IMR-90 (cell line): ENCODE measurements at regions not wholly inside any gene's neighbourhood (a gene's known extent, or its start where the extent isn't known, plus 50 kb on each side); places are given as distances from the start of the nearest gene placed in this dataset.

Experiments used
- ATAC-seq: fragments of 200-7000 bp; cut with Tn5 transposase; 2 replicates; pipeline ENCODE4 v1.9.1; 2020; ENCODE audit warnings: low read depth, mild to moderate bottlenecking, moderate library complexity
- BruUV-seq: library from RNA; stranded (reverse); fragments of 400-500 nt; replicated peaks from 2 replicates; lab custom pipeline; 2021; lab: Mats Ljungman, UMichigan
- CTCF ChIA-PET: fragments of 300-600 bp; formaldehyde crosslinking; extraction: SDS; loops from one replicate; lab custom pipeline; 2021; ENCODE audit warnings: antibody characterized with exemption; lab: Yijun Ruan, JAX
- POLR2A ChIA-PET: fragments of 300-600 bp; sonication (Branson Sonifier 250); formaldehyde crosslinking; loops from one replicate; lab custom pipeline; 2022; ENCODE audit warnings: antibody characterized with exemption; ENCODE audit not compliant: unreplicated experiment; lab: Charles Lee
- DNase-seq: peaks from one replicate; pipeline ENCODE4 v3.0.0; 2013
- H2AFZ ChIP-seq: replicated peaks from 2 replicates; pipeline ENCODE3; 2013; ENCODE audit warnings: low read length, mild to moderate bottlenecking; ENCODE audit not compliant: poor library complexity
- H2AK5ac ChIP-seq: 2 replicates; pipeline ENCODE4 v1.6.1; 2013; ENCODE audit warnings: low read depth, low read length, inconsistent platforms
- H2AK9ac ChIP-seq: replicated peaks from 2 replicates; pipeline ENCODE3; 2013; ENCODE audit warnings: mild to moderate bottlenecking, low read depth, low read length, moderate library complexity; ENCODE audit not compliant: poor library complexity
- H2BK120ac ChIP-seq: 2 replicates; pipeline ENCODE4 v1.6.1; 2013; ENCODE audit warnings: low read depth, low read length, inconsistent platforms
- H2BK15ac ChIP-seq: 3 replicates; pipeline ENCODE4 v1.6.1; 2013; ENCODE audit warnings: low read depth, low read length, inconsistent platforms
- H2BK20ac ChIP-seq: 2 replicates; pipeline ENCODE4 v1.6.1; 2013; ENCODE audit warnings: low read depth, mild to moderate bottlenecking, inconsistent platforms, low read length, moderate library complexity
- H2BK5ac ChIP-seq: 2 replicates; pipeline ENCODE4 v1.6.1; 2013; ENCODE audit warnings: mild to moderate bottlenecking, low read depth, low read length, inconsistent platforms; ENCODE audit not compliant: poor library complexity, severe bottlenecking
- H3K14ac ChIP-seq: replicated peaks from 2 replicates; pipeline ENCODE4 v1.6.1; 2013; ENCODE audit warnings: low read depth, low read length, inconsistent platforms
- H3K18ac ChIP-seq: 2 replicates; pipeline ENCODE4 v1.6.1; 2013; ENCODE audit warnings: low read depth, low read length, control low read depth
- H3K23ac ChIP-seq: 2 replicates; pipeline ENCODE4 v1.6.1; 2013; ENCODE audit warnings: low read depth, low read length, inconsistent platforms
- H3K27ac ChIP-seq: 2 replicates; pipeline ENCODE4 v1.5.1; 2013; ENCODE audit warnings: mild to moderate bottlenecking, control low read depth, low read length; ENCODE audit not compliant: insufficient read depth
- H3K27me3 ChIP-seq: 2 replicates; pipeline ENCODE4 v1.6.1; 2013; ENCODE audit warnings: low read length; ENCODE audit not compliant: control insufficient read depth, insufficient read depth
- H3K36me3 ChIP-seq: 2 replicates; pipeline ENCODE4 v1.6.1; 2013; ENCODE audit warnings: low read length, mixed read lengths; ENCODE audit not compliant: control insufficient read depth, insufficient read depth
- H3K4ac ChIP-seq: 2 replicates; pipeline ENCODE4 v1.6.1; 2013; ENCODE audit warnings: low read depth, low read length, inconsistent platforms
- H3K4me1 ChIP-seq: 2 replicates; pipeline ENCODE4 v1.6.1; 2013; ENCODE audit warnings: low read length, mixed read lengths; ENCODE audit not compliant: control insufficient read depth, insufficient read depth
- H3K4me2 ChIP-seq: 2 replicates; pipeline ENCODE4 v1.6.1; 2013; ENCODE audit warnings: low read depth, mild to moderate bottlenecking, control low read depth, low read length, moderate library complexity
- H3K4me3 ChIP-seq: 2 replicates; pipeline ENCODE4 v1.5.1; 2013; ENCODE audit warnings: low read depth, mild to moderate bottlenecking, control low read depth, low read length, moderate library complexity; ENCODE audit not compliant: insufficient read depth
- H3K56ac ChIP-seq: 2 replicates; pipeline ENCODE4 v1.6.1; 2013; ENCODE audit warnings: low read length, inconsistent platforms; ENCODE audit not compliant: insufficient read depth; ENCODE audit errors: extremely low read depth
- H3K79me1 ChIP-seq, 2 experiments: 2 replicates each; pipeline ENCODE4 v1.6.1; 2013; ENCODE audit warnings: low read length in 2 of 2, inconsistent platforms in 1 of 2, low read depth in 1 of 2
- H3K9ac ChIP-seq: 2 replicates; pipeline ENCODE4 v1.6.1; 2013; ENCODE audit warnings: low read depth, low read length, control low read depth
- H3K9me1 ChIP-seq: 2 replicates; pipeline ENCODE4 v1.6.1; 2013; ENCODE audit warnings: low read length, inconsistent platforms; ENCODE audit not compliant: insufficient read depth
- H3K9me3 ChIP-seq: 2 replicates; pipeline ENCODE4 v1.6.1; 2013; ENCODE audit warnings: low read length; ENCODE audit not compliant: control insufficient read depth, insufficient read depth
- H4K20me1 ChIP-seq: 2 replicates; pipeline ENCODE4 v1.6.1; 2013; ENCODE audit warnings: low read length, inconsistent platforms; ENCODE audit not compliant: insufficient read depth
- H4K5ac ChIP-seq: 2 replicates; pipeline ENCODE4 v1.6.1; 2013; ENCODE audit warnings: mild to moderate bottlenecking, low read depth, low read length, control low read depth
- H4K8ac ChIP-seq, 2 experiments: 2 replicates each; pipeline ENCODE4 v1.6.1; 2013; ENCODE audit warnings: low read depth in 2 of 2, low read length in 2 of 2, control low read depth in 1 of 2, inconsistent platforms in 1 of 2
- H4K91ac ChIP-seq: 2 replicates; pipeline ENCODE4 v1.6.1; 2013; ENCODE audit warnings: low read depth, low read length, inconsistent platforms; ENCODE audit not compliant: insufficient read depth
- BHLHE40 ChIP-seq: fragments of 150-350 bp; IDR thresholded peaks from 2 replicates; pipeline ENCODE4 v1.6.1; 2016; ENCODE audit warnings: mild to moderate bottlenecking, low read depth, low read length
- CHD1 ChIP-seq: IDR thresholded peaks from 2 replicates; pipeline ENCODE4 v1.6.1; 2012; ENCODE audit warnings: low read depth, low read length, improper control_type of control experiment
- FOS ChIP-seq: fragments of 150-350 bp; IDR thresholded peaks from 2 replicates; pipeline ENCODE4 v1.6.1; 2016; ENCODE audit warnings: low read depth, low read length
- MAZ ChIP-seq: IDR thresholded peaks from 2 replicates; pipeline ENCODE4 v1.6.1; 2012; ENCODE audit warnings: low read depth, mild to moderate bottlenecking, low read length, improper control_type of control experiment, moderate library complexity, borderline replicate concordance
- MXI1 ChIP-seq: IDR thresholded peaks from 2 replicates; pipeline ENCODE4 v1.6.1; 2012; ENCODE audit warnings: low read depth, mild to moderate bottlenecking, low read length, moderate library complexity, borderline replicate concordance
- NFE2L2 ChIP-seq: fragments of 150-350 bp; IDR thresholded peaks from 2 replicates; pipeline ENCODE4 v1.6.1; 2016; ENCODE audit warnings: low read depth, mild to moderate bottlenecking, low read length
- POLR2A ChIP-seq: IDR thresholded peaks from 2 replicates; pipeline ENCODE4 v1.6.1; 2012; ENCODE audit warnings: mild to moderate bottlenecking, low read depth, low read length
- RAD21 ChIP-seq: IDR thresholded peaks from 2 replicates; pipeline ENCODE4 v1.6.1; 2012; ENCODE audit warnings: low read length, improper control_type of control experiment
- RCOR1 ChIP-seq: IDR thresholded peaks from 2 replicates; pipeline ENCODE4 v1.6.1; 2012; ENCODE audit warnings: mild to moderate bottlenecking, low read length, improper control_type of control experiment; ENCODE audit not compliant: insufficient replicate concordance
- RFX5 ChIP-seq: IDR thresholded peaks from 2 replicates; pipeline ENCODE4 v1.8.0; 2012; ENCODE audit warnings: low read depth, mild to moderate bottlenecking, low read length, moderate library complexity
- SMC3 ChIP-seq: fragments of 150-350 bp; IDR thresholded peaks from 2 replicates; pipeline ENCODE4 v1.6.1; 2016; ENCODE audit warnings: low read depth, mild to moderate bottlenecking, antibody characterized with exemption, low read length, moderate library complexity
- WGBS, 2 experiments: methylation state at CpG; one replicate each; pipeline versions ENCODE4 v1.1.5 to v1.1.7; 2013; ENCODE audit warnings: missing lambda C conversion rate in 2 of 2; ENCODE audit not compliant: insufficient read length in 1 of 2; ENCODE audit errors: extremely low coverage in 2 of 2; 5-methylcytosine and 5-hydroxymethylcytosine counted together
- dilution Hi-C: fragments of 300-500 bp; cut with HindIII; formaldehyde crosslinking; loops from one replicate; pipeline ENCODE4 v1.14.3; 2018; ENCODE audit warnings: low sequenced_read_pairs; ENCODE audit not compliant: unreplicated experiment
- in situ Hi-C: fragments of 300-500 bp; cut with MboI; formaldehyde crosslinking; loops from 3 replicates; pipeline ENCODE4 v1.14.3; 2019; ENCODE audit warnings: low sequenced_read_pairs, inconsistent platforms, mixed read lengths
- intact Hi-C: fragments of 100-400 bp; cut with micrococcal nuclease; formaldehyde crosslinking; loops from 2 replicates; pipeline ENCODE4 v1.10.0; 2022
- TF ChIP-seq, protein P1 (sequence below): conservative IDR thresholded peaks from 2 replicates; pipeline ENCODE4 v1.5.1; 2012; ENCODE audit warnings: mild to moderate bottlenecking, low read depth, low read length, improper control_type of control experiment

DNA sequence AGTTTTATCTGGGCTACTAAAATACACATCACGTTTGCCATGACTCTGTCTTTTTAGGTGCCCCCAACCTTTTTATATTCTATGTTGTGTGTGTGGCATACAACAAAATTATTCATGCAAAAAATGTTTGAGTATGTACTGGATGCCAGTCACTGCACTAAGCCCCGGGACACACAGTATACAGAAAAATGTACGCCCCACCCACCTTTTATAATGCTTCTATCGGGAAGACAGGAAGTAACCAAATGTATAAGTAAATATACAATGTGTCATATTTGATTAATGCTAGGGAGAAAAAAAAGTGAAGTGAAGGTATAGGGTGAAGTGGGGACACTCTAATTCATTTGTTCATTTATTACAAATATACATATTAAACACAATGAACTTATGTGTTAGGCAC lies 503.4 kb upstream of the MDFIC2 start:
- intact Hi-C loops, result no loop called here
- no TSS peak for BruUV-seq

More for the DNA sequence above, 503.4 kb upstream of the MDFIC2 start:
- Histone ChIP-seq H2BK5ac (no peak overlapping the region), H2AK5ac (no peak overlapping the region), H3K9me3 (no peaks in the 10 kb centered on the region), H2AFZ (no peak overlapping the region), H4K5ac (no peak overlapping the region), H4K91ac (no peak overlapping the region), H3K27me3 (no peaks in the 10 kb centered on the region), H3K4me2 (no peak overlapping the region), H3K14ac (no peak overlapping the region), H3K56ac (no peak overlapping the region), H3K4me1 (no peaks in the 10 kb centered on the region), H2BK120ac (no peak overlapping the region), H3K23ac (no peak overlapping the region), H3K18ac (no peak overlapping the region), H4K20me1 (no peaks in the 10 kb centered on the region), H3K79me1 (no peaks in the 10 kb centered on the region), H3K27ac (no peak overlapping the region), H2AK9ac (no peak overlapping the region), H4K8ac (no peak overlapping the region), H3K4ac (no peak overlapping the region), H2BK20ac (no peak overlapping the region), H3K9me1 (no peaks in the 10 kb centered on the region; the same call in 1 of the 2 replicates), H2BK15ac (no peak overlapping the region), H3K36me3 (no peaks in the 10 kb centered on the region), H3K4me3 (no peak overlapping the region), H3K9ac (no peak overlapping the region)
- in situ Hi-C loops, result no loop called here
- WGBS, 2 experiments, result no CpG with 5 or more reads among the region's 4 CpGs
- TF ChIP-seq RCOR1 (no peak), POLR2A (no peak), RFX5 (no peak), SMC3 (no peak), NFE2L2 (no peak), RAD21 (no peak), MXI1 (no peak), BHLHE40 (no peak), CHD1 (no peak), MAZ (no peak), FOS (no peak)
- TF ChIP-seq, protein P1, sequence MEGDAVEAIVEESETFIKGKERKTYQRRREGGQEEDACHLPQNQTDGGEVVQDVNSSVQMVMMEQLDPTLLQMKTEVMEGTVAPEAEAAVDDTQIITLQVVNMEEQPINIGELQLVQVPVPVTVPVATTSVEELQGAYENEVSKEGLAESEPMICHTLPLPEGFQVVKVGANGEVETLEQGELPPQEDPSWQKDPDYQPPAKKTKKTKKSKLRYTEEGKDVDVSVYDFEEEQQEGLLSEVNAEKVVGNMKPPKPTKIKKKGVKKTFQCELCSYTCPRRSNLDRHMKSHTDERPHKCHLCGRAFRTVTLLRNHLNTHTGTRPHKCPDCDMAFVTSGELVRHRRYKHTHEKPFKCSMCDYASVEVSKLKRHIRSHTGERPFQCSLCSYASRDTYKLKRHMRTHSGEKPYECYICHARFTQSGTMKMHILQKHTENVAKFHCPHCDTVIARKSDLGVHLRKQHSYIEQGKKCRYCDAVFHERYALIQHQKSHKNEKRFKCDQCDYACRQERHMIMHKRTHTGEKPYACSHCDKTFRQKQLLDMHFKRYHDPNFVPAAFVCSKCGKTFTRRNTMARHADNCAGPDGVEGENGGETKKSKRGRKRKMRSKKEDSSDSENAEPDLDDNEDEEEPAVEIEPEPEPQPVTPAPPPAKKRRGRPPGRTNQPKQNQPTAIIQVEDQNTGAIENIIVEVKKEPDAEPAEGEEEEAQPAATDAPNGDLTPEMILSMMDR, result no peak
- ChIA-PET CTCF (no interaction called here), POLR2A (no interaction called here)
- dilution Hi-C loops, result no loop called here
- ATAC-seq, result no peak
- DNase-seq, result no peak
